SK-N-SH treated with all-trans-retinoic acid at 6 μM for 48 hours (cell line): ENCODE measurements at regions not wholly inside any gene's neighbourhood (a gene's known extent, or its start where the extent isn't known, plus 50 kb on each side); places are given as distances from the start of the nearest gene placed in this dataset.
A peak's percentile ranks its signal among the peaks of the same experiment; 100 is the strongest.
"Not testable (repeated sequence)": the region's sequence is repeated elsewhere in the genome, so short reads cannot be mapped to it uniquely, and the experiment has no call there.

Experiments used
- ATAC-seq: fragments of 200-7000 bp; cut with Tn5 transposase; 3 replicates; pipeline ENCODE4 v1.9.1; 2020; ENCODE audit warnings: mild to moderate bottlenecking, moderate library complexity
- ARNTL ChIP-seq: fragments of 450-650 bp; formaldehyde crosslinking; IDR thresholded peaks from 2 replicates; pipeline ENCODE4 v1.5.0; 2020; ENCODE audit warnings: low read depth, mild to moderate bottlenecking, moderate library complexity, borderline replicate concordance
- BACH2 ChIP-seq: fragments of 250-450 bp; sonication (Bioruptor Pico); IDR thresholded peaks from 2 replicates; pipeline ENCODE4 v1.9.0; 2021; ENCODE audit warnings: mild to moderate bottlenecking, borderline replicate concordance
- CSDC2 ChIP-seq: fragments of 250-450 bp; sonication (Bioruptor Pico); IDR thresholded peaks from 2 replicates; pipeline ENCODE4 v1.5.0; 2020; ENCODE audit warnings: mild to moderate bottlenecking, moderate library complexity
- ESRRG ChIP-seq: fragments of 250-450 bp; sonication (Bioruptor Pico); IDR thresholded peaks from 2 replicates; pipeline ENCODE4 v1.6.1; 2021; ENCODE audit warnings: mild to moderate bottlenecking
- GLIS3 ChIP-seq: fragments of 250-450 bp; sonication (Bioruptor Pico); IDR thresholded peaks from 2 replicates; pipeline ENCODE4 v1.5.0; 2020; ENCODE audit warnings: mild to moderate bottlenecking, moderate library complexity
- ISL1 ChIP-seq: fragments of 250-450 bp; sonication (Bioruptor Pico); IDR thresholded peaks from 2 replicates; pipeline ENCODE4 v2.1.2; 2022; ENCODE audit warnings: mild to moderate bottlenecking, moderate library complexity
- OSR1 ChIP-seq: fragments of 250-450 bp; sonication (Bioruptor Pico); IDR thresholded peaks from 2 replicates; pipeline ENCODE4 v1.8.0; 2022; ENCODE audit warnings: moderate library complexity, mild to moderate bottlenecking, inconsistent platforms
- RARB ChIP-seq: fragments of 250-450 bp; sonication (Bioruptor Pico); IDR thresholded peaks from 2 replicates; pipeline ENCODE4 v1.8.0; 2021; ENCODE audit warnings: mild to moderate bottlenecking, moderate library complexity
- SNAI2 ChIP-seq: fragments of 250-450 bp; sonication (Bioruptor Pico); IDR thresholded peaks from 2 replicates; pipeline ENCODE4 v1.5.0; 2020; ENCODE audit warnings: mild to moderate bottlenecking, moderate library complexity
- TCF4 ChIP-seq: fragments of 250-450 bp; sonication (Bioruptor Pico); IDR thresholded peaks from 2 replicates; pipeline ENCODE4 v1.8.0; 2021; ENCODE audit warnings: mild to moderate bottlenecking, moderate library complexity, borderline replicate concordance
- TOX ChIP-seq: fragments of 250-450 bp; sonication (Bioruptor Pico); IDR thresholded peaks from 2 replicates; pipeline ENCODE4 v1.8.0; 2021; ENCODE audit warnings: mild to moderate bottlenecking, moderate library complexity, borderline replicate concordance
- ZC3H10 ChIP-seq: fragments of 250-450 bp; sonication (Bioruptor Pico); IDR thresholded peaks from 2 replicates; pipeline ENCODE4 v1.5.1; 2021; ENCODE audit warnings: mild to moderate bottlenecking, moderate library complexity
- ZFP30 ChIP-seq: fragments of 450-650 bp; formaldehyde crosslinking; IDR thresholded peaks from 2 replicates; pipeline ENCODE4 v1.5.0; 2022; ENCODE audit warnings: mild to moderate bottlenecking, moderate library complexity
- ZNF565 ChIP-seq: fragments of 450-650 bp; formaldehyde crosslinking; conservative IDR thresholded peaks from 2 replicates; pipeline ENCODE4 v1.5.0; 2020; ENCODE audit warnings: low read depth, mild to moderate bottlenecking, moderate library complexity
- ZNF8 ChIP-seq: fragments of 450-650 bp; formaldehyde crosslinking; IDR thresholded peaks from 2 replicates; pipeline ENCODE4 v1.5.0; 2020; ENCODE audit warnings: mild to moderate bottlenecking, moderate library complexity
- TF ChIP-seq, protein P1 (sequence below): fragments of 250-450 bp; sonication (Bioruptor Pico); IDR thresholded peaks from 2 replicates; pipeline ENCODE4 v1.5.0; 2020; ENCODE audit warnings: mild to moderate bottlenecking, moderate library complexity
- TF ChIP-seq, protein P2 (sequence below): fragments of 250-450 bp; sonication (Bioruptor Pico); IDR thresholded peaks from 2 replicates; pipeline ENCODE4 v1.8.0; 2021; ENCODE audit warnings: low read depth, mild to moderate bottlenecking, moderate library complexity, borderline replicate concordance

DNA sequence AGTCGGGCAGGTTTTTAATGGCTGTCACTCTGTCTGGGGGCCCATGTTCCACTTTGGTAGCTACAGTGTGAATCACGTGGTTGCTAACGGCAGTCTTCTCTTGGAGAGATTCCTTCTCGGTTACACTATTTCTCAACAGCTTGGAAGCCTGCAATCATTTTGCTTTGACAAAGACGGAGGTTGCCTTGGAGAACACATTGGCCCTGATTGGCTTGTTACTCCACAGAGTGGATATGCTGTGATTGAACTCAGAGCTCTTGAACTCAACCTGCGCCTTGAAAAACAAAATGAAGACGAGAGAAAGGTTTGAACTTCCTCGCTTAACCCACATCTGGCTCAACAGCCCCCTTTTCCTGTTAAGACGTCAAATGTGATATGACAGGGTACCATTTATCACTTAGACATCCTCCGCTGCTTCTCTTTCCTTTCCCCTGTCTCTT lies 218.9 kb downstream of the MAF start (continued):
- TF ChIP-seq ZFP30 (CRISPR knock-in tag) (no peak), ESRRG (no peak), ZC3H10 (CRISPR knock-in tag) (no peak)

DNA sequence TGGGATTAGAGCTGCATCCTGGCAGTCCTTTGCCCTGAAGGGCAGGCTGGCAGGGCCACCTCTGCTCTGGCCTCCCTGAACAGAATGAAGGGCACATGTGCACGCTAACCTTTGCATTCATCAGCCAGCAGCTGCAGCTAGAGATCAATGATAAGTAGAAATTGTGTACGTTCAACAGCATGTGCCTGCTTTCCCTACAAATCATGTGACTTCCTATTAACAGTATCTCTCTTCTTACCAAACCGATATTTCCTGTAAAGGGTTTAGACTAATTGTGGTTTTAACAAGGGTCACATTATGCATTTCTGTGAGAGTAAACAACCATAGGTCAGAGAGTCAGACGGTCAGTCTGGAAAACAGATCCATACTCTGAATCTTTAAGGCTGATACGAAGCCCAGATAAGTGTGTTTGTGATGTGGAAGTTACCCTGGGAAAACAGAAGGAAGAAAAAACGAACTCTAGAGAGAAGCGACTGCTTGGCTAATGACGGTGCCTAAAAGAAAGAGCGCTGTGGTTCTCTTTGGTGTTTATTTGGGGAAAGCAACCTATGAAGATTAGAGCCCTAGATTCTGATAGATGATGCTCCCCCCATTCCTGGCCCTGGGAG lies 219.4 kb downstream of the MAF start:
- TF ChIP-seq, protein P1, sequence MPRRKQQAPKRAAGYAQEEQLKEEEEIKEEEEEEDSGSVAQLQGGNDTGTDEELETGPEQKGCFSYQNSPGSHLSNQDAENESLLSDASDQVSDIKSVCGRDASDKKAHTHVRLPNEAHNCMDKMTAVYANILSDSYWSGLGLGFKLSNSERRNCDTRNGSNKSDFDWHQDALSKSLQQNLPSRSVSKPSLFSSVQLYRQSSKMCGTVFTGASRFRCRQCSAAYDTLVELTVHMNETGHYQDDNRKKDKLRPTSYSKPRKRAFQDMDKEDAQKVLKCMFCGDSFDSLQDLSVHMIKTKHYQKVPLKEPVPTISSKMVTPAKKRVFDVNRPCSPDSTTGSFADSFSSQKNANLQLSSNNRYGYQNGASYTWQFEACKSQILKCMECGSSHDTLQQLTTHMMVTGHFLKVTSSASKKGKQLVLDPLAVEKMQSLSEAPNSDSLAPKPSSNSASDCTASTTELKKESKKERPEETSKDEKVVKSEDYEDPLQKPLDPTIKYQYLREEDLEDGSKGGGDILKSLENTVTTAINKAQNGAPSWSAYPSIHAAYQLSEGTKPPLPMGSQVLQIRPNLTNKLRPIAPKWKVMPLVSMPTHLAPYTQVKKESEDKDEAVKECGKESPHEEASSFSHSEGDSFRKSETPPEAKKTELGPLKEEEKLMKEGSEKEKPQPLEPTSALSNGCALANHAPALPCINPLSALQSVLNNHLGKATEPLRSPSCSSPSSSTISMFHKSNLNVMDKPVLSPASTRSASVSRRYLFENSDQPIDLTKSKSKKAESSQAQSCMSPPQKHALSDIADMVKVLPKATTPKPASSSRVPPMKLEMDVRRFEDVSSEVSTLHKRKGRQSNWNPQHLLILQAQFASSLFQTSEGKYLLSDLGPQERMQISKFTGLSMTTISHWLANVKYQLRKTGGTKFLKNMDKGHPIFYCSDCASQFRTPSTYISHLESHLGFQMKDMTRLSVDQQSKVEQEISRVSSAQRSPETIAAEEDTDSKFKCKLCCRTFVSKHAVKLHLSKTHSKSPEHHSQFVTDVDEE, result no peak
- TF ChIP-seq TCF4 (CRISPR knock-in tag), result peak; percentile 52; the same call in 1 of the 2 replicates
- TF ChIP-seq, all 23 proteins: peak for 1
- ATAC-seq, result no peak

DNA sequence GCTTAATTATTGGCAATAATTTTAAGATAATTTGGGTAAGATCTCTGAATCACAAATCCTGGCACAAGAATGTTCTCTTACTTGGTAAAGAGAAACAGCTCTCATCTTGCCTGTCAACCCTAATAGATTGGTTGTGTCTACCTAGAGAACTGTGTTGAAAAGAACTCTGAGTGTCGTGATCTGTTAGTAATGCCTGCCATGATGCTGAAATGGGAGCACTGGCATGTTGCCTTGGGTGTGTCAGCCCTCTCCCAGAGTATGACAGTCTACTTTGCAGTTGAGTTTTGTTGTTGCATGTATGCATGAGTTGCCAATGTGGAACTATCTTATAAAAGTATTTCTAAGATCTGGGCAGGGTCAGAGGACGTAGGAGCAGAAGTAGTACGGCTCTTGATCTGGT lies 221.4 kb downstream of the MAF start:
- no peak for ATAC-seq
- TF ChIP-seq ESRRG (no peak), ZFP30 (CRISPR knock-in tag) (no peak), RARB (CRISPR knock-in tag) (no peak), ZC3H10 (CRISPR knock-in tag) (no peak), SNAI2 (CRISPR knock-in tag) (no peak), BACH2 (CRISPR knock-in tag) (no peak), OSR1 (CRISPR knock-in tag) (no peak), GLIS3 (no peak), ISL1 (no peak), CSDC2 (CRISPR knock-in tag) (no peak), ARNTL (CRISPR knock-in tag) (no peak)
- TF ChIP-seq, protein P1, result no peak

DNA sequence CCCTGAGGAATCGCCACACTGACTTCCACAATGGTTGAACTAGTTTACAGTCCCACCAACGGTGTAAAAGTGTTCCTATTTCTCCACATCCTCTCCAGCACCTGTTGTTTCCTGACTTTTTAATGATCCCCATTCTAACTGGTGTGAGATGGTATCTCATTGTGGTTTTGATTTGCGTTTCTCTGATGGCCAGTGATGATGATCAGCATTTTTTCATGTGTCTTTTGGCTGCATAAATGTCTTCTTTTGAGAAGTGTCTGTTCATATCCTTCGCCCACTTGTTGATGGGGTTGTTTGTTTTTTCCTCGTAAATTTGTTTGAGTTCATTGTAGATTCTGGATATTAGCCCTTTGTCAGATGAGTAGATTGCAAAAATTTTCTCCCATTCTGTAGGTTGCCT lies 223.5 kb downstream of the MAF start:
- ATAC-seq, result not testable (repeated sequence)

DNA sequence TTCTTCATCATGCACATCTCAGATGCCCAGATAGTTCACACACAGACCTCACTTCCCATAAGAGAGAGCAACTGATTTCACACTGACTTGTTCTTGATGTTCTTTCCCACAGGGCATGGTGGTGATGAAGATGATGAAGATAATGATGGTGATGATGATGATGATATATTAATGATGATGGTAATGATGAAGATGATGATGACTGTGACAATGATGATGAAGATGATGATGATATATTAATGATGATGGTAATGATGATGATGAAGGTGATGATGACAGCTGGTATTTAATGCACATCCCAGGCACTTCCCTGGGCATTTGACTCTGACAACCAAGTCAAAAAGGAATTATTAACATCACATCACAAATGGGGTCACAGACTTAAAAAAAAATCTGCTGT lies 225.2 kb downstream of the MAF start:
- TF ChIP-seq ZNF565 (CRISPR knock-in tag) (no peak), TCF4 (CRISPR knock-in tag) (no peak), RARB (CRISPR knock-in tag) (no peak), GLIS3 (no peak), OSR1 (CRISPR knock-in tag) (no peak), TOX (CRISPR knock-in tag) (no peak), BACH2 (CRISPR knock-in tag) (no peak)
- ATAC-seq, result no peak

DNA sequence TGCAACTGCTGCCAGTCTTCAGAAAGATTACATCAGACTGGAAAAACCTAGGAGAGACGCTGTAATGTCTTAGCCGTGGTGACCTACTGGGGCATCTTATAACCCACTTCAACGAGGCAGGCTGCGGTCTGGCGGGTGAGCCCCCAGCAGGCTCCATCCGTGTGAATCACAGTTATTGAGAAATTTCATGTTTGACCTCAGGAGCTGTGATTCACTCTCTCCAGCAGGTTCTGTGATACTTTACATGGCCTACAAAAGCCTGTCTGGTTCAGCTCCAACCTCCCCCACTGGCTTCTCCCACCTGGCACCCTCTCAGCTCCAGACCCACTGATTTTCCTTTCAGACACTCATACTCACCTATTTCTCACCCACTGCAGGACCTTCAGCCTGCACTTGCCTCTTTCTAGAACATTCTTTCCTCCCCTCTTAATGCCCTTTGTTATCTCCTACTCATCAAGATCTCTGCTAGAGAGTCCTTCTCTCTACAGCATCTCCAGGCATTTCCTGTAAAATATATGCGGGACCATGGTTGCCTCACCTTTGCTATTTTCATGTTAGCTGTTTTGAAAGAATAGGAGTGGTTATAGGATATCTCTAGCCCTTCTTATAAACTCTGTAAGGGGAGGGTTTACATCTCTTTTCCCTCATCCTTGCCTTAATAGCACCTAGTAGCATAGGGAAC lies 227.9 kb downstream of the MAF start:
- TF ChIP-seq ZNF8 (CRISPR knock-in tag), result no peak
- no peak for TF ChIP-seq OSR1 (CRISPR knock-in tag)
- TF ChIP-seq GLIS3, result no peak
- TF ChIP-seq ZFP30 (CRISPR knock-in tag), result no peak
- no peak for ATAC-seq

DNA sequence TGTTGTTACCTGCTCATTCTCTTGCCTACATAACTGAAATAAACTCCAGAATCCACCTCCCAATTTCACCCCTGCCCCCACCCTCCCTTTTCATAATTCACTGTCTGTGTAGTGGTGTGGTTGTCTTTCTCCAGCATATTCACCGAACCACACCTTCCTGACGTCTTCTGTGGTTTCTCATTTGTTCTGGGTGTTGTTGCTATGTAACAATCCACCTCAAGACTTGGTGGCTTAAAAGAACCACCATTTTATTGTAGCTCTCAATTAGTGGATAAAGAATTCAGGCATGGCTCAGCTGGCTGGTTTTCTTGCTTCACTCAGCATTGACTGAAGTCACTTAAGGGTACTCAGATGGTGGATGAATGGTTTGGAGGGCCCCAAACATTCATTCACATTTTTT lies 229.8 kb downstream of the MAF start:
- no peak for ATAC-seq
- TF ChIP-seq ISL1, result no peak
- TF ChIP-seq, protein P1, result no peak
- no peak for TF ChIP-seq ARNTL (CRISPR knock-in tag)
- no peak for TF ChIP-seq ZFP30 (CRISPR knock-in tag)
- TF ChIP-seq BACH2 (CRISPR knock-in tag), result no peak
- TF ChIP-seq, protein P2, sequence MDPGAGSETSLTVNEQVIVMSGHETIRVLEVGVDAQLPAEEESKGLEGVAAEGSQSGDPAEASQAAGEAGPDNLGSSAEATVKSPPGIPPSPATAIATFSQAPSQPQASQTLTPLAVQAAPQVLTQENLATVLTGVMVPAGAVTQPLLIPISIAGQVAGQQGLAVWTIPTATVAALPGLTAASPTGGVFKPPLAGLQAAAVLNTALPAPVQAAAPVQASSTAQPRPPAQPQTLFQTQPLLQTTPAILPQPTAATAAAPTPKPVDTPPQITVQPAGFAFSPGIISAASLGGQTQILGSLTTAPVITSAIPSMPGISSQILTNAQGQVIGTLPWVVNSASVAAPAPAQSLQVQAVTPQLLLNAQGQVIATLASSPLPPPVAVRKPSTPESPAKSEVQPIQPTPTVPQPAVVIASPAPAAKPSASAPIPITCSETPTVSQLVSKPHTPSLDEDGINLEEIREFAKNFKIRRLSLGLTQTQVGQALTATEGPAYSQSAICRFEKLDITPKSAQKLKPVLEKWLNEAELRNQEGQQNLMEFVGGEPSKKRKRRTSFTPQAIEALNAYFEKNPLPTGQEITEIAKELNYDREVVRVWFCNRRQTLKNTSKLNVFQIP, result no peak
- no peak for TF ChIP-seq SNAI2 (CRISPR knock-in tag)
